GM12864 (cell line): ENCODE measurements at regions not wholly inside any gene's neighbourhood (a gene's known extent, or its start where the extent isn't known, plus 50 kb on each side); places are given as distances from the start of the nearest gene placed in this dataset.

ENCODE experiments used
- DNase-seq: peaks from one replicate; pipeline ENCODE4 v3.0.0-alpha.2; 2011; ENCODE audit warnings: low read depth
- H3K4me3 ChIP-seq: 2 replicates; pipeline ENCODE4 v1.5.1; 2011; ENCODE audit warnings: mild to moderate bottlenecking, low read depth, low read length, control low read depth
- TF ChIP-seq, protein P1 (sequence below): IDR thresholded peaks from 2 replicates; pipeline ENCODE4 v1.5.1; 2011; ENCODE audit warnings: low read depth, mild to moderate bottlenecking, moderate library complexity, low read length, control low read depth, inconsistent platforms; ENCODE audit errors: missing control alignments

DNA sequence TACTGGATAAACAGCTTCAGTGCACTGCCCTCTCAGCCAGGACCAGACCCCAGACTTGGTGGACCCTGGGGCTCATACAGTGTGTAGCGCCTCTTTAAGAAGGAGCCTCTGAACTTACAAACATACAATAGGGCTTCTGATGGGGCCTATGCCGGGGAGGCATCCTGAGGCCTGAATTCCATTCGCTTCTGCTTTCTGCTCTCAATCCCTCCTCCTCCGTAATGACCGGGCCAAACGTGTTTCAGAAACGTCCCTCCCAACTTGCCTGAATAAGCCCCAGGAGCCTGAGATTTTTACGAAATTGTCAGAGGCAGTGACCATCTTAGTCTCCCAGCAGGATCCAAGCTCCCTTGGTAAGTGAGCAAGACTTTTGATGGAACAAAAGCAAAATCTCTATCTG lies 128.1 kb upstream of the BOD1 start:
- no peak for DNase-seq
- TF ChIP-seq, protein P1, sequence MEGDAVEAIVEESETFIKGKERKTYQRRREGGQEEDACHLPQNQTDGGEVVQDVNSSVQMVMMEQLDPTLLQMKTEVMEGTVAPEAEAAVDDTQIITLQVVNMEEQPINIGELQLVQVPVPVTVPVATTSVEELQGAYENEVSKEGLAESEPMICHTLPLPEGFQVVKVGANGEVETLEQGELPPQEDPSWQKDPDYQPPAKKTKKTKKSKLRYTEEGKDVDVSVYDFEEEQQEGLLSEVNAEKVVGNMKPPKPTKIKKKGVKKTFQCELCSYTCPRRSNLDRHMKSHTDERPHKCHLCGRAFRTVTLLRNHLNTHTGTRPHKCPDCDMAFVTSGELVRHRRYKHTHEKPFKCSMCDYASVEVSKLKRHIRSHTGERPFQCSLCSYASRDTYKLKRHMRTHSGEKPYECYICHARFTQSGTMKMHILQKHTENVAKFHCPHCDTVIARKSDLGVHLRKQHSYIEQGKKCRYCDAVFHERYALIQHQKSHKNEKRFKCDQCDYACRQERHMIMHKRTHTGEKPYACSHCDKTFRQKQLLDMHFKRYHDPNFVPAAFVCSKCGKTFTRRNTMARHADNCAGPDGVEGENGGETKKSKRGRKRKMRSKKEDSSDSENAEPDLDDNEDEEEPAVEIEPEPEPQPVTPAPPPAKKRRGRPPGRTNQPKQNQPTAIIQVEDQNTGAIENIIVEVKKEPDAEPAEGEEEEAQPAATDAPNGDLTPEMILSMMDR: no peak
- no peak overlapping the region for H3K4me3 ChIP-seq

DNA sequence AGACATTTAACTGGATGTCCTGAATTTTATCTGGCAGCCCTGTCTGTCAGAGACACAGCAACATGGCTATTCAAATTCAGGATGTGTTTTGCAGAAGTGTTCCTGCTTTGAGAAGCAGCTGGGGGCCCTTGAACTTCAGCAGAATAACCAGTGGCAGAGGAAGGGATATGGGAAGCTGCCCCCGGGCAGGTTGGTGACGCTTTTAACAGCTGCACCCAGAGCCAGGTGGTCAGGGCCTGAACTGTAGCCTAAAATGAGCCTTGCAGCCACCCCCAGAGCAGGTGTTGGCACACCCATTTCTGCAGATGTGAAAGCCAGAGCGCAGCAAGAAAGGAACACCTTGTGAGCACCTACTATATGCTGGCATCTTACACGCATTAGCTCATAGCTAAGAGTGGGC lies 128.7 kb upstream of the BOD1 start:
- peak; percentile 74 for DNase-seq
- no peak overlapping the region for H3K4me3 ChIP-seq
- TF ChIP-seq, protein P1: no peak

DNA sequence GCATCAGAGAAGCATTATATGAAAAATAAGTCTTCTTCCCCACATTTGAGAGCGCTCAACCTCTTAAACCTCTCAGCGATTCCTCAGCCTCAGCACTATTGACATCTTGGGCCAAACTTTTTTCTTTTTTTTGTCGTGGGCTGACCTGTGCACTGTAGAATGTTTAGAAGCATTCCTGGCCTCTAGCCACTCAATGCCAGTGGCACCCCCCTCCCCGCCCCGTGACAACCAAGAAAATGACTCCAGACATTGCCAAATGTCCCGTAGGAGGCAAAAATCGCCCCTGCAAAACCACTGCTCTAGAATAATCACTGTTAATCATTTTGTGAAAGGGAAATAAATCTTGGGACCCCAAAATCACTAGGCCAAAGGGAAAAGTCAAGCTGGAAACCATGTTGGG lies 129.1 kb upstream of the BOD1 start:
- TF ChIP-seq, protein P1: no peak
- DNase-seq: no peak
- H3K4me3 ChIP-seq: no peak overlapping the region

DNA sequence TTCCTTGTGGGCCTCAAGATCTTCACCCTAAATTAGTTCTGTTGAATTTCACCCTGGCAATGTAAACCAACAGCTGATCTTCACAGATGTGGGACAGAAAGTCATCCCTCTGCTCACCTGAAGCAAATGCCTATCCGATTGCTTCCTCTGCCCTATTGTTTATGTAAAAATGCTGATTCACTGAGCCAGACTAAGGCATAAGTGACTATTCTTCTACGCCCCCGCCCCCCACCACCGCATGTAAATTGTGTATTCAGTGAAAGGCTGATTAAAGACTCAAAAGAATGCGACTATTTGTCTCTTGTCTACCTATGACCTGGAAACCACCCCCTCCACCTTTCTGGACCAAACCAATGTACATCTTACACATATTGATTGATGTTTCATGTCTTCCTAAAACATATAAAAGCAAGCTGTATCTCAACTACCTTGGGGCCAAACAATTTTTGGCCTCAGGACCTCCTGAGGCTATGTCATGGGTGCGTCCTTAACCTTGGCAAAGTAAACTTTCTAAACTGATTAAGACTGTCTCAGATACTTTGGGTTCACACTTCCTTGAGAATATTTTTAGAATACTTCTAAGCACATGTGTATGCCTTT lies 129.7 kb upstream of the BOD1 start:
- TF ChIP-seq, protein P1: no peak
- H3K4me3 ChIP-seq: no peak overlapping the region
- DNase-seq: no peak

DNA sequence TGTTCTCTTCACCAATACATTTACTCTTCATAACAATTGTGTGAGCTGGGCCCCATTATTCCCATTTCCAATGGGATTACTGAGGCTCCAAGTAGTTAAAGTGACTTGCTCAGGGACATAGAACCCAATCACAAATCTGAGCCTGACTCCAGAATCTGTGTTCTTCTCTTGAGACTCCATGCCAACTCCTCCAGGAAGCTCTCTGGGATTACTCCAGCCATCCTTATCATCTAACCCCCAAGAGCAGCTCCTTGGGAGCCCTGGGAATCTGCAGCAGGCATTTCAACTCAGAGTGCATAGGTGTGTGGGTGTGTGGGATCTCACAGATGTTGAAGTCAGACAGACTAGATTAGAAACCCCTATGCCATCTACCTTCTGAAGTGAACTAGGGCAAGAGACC lies 131.4 kb upstream of the BOD1 start:
- no peak for DNase-seq
- TF ChIP-seq, protein P1: no peak
- H3K4me3 ChIP-seq: no peak overlapping the region

DNA sequence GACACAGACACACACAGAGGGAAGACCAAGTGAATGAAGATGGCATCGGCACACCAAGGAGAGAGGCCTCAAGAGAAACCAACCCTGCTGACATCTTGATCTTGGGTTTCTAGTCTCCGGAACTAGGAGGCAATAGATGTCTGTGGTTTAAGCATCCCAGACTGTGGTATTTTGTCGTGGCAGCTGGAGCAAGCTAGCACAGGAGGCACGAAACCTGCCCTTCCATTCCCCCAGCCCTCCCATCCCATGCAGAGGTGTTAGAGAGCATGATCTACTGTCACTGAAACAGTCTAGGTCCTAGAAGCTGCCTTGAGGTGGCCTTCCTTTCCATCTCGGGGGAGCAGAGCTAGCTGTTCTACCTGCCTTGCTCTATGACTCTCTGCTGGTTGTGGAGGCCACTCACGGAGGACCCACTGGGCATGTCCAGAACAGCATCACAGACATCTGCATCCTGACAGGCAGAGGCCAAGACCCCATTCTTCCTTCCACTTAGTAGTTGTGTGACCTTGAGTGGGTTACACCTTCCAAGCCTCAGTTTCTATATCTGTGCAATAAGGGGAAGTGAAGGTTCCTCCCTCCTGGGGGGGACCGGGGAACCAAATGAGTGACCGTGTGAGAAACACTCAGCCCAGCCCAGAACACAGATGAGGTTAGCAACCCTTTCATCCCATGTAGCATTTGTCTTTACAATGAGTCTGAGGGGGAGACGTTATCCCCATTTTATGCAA lies 134.3 kb upstream of the BOD1 start:
- TF ChIP-seq, protein P1: no peak
- no peak for DNase-seq
- H3K4me3 ChIP-seq: no peak overlapping the region

DNA sequence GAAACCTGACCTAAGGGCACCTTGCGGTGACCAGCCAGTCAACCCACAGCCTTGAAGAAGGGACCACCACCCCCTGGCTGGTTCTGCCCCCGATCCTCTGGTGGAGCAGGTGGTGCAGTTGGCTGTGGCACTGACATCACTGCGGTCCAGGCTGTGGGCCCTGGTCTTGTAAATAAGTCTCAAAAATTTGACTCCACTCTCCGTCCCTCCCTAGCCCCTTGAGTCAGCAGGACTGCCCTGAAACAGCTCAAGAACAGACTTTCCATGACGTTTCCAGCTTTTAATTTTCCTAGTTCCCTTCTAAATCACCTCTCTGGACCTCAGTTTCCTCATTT lies 134.8 kb upstream of the BOD1 start:
- TF ChIP-seq, protein P1: no peak
- H3K4me3 ChIP-seq: no peak overlapping the region
- DNase-seq: no peak
